Keratinocyte (primary cell): ENCODE measurements at regions not wholly inside any gene's neighbourhood (a gene's known extent, or its start where the extent isn't known, plus 50 kb on each side); places are given as distances from the start of the nearest gene placed in this dataset.

Experiments
- EZH2 ChIP-seq: IDR thresholded peaks from one replicate; pipeline ENCODE4 v1.6.1; 2012; ENCODE audit warnings: inconsistent platforms, mild to moderate bottlenecking, low read length, moderate library complexity
- TF ChIP-seq, protein P1 (sequence below), 3 experiments: IDR thresholded peaks in 1 of 3; conservative IDR thresholded peaks in 1 of 3; optimal IDR thresholded peaks in 1 of 3; 2 replicates in 2 of 3; 3 replicates in 1 of 3; pipeline versions ENCODE3 to v1.5.1; 2011; ENCODE audit warnings: low read length in 3 of 3, mild to moderate bottlenecking in 3 of 3, moderate library complexity in 2 of 3, control low read depth in 1 of 3, inconsistent platforms in 1 of 3; ENCODE audit not compliant: insufficient read depth in 2 of 3; ENCODE audit errors: extremely low read depth in 1 of 3

DNA sequence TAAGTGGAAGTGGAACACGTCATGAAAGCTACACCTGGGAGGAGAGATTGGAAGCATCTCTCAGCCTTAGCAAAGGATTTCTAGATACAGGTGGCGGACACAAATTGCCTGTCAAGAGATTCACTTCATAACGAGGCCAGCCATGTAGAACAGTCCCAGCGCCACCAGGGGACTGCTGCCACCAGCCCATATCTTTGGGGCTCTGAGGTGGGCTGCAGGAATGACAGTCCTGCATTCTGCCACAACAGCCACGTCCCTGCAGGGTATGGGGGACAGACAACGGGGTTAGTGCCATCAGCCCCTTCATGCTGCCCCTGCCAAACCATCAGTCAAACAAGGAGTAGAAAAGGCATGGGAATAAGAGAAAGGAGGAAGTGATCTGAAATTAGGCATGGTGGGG, 81.2 kb upstream of the SASH1 start:
- TF ChIP-seq, protein P1, sequence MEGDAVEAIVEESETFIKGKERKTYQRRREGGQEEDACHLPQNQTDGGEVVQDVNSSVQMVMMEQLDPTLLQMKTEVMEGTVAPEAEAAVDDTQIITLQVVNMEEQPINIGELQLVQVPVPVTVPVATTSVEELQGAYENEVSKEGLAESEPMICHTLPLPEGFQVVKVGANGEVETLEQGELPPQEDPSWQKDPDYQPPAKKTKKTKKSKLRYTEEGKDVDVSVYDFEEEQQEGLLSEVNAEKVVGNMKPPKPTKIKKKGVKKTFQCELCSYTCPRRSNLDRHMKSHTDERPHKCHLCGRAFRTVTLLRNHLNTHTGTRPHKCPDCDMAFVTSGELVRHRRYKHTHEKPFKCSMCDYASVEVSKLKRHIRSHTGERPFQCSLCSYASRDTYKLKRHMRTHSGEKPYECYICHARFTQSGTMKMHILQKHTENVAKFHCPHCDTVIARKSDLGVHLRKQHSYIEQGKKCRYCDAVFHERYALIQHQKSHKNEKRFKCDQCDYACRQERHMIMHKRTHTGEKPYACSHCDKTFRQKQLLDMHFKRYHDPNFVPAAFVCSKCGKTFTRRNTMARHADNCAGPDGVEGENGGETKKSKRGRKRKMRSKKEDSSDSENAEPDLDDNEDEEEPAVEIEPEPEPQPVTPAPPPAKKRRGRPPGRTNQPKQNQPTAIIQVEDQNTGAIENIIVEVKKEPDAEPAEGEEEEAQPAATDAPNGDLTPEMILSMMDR (optimal IDR thresholded peaks at IDR 0.05 in 1 of 3, IDR thresholded peaks at IDR 0.05 in 1 of 3, conservative IDR thresholded peaks at IDR 0.05 in 1 of 3; ENCODE audit: extremely low read depth in 1 of 3, insufficient read depth in 2 of 3, low read length in 3 of 3): no peak
- TF ChIP-seq EZH2: no peak
